Neural cell (in vitro differentiated cells): ENCODE measurements at regions not wholly inside any gene's neighbourhood (a gene's known extent, or its start where the extent isn't known, plus 50 kb on each side); places are given as distances from the start of the nearest gene placed in this dataset.

Experiments
- H2AFZ ChIP-seq: fragments of 200-600, 300-800 bp; sonication (generic), shearing (Covaris generic); 2 replicates; pipeline ENCODE4 v1.6.0; 2014; ENCODE audit warnings: low read depth, mild to moderate bottlenecking, antibody characterized with exemption, low read length, moderate library complexity
- H3F3A ChIP-seq: fragments of 200-600 bp; shearing (Covaris generic); 2 replicates; pipeline ENCODE4 v1.6.1; 2016; ENCODE audit warnings: mild to moderate bottlenecking, moderate library complexity, mixed read lengths, antibody characterized with exemption, low read length; ENCODE audit not compliant: insufficient read depth, poor library complexity, severe bottlenecking
- H3K27ac ChIP-seq: fragments of 200-600, 300-800 bp; sonication (generic), shearing (Covaris generic); 2 replicates; pipeline ENCODE4 v1.5.1; 2014; ENCODE audit warnings: mild to moderate bottlenecking, low read length, moderate library complexity
- H3K27me3 ChIP-seq: fragments of 300-800, 200-600 bp; sonication (generic), shearing (Covaris generic); 2 replicates; pipeline ENCODE4 v1.6.0; 2014; ENCODE audit warnings: mild to moderate bottlenecking, low read depth, low read length, moderate library complexity; ENCODE audit not compliant: insufficient read depth
- H3K36me3 ChIP-seq: fragments of 300-800, 200-600 bp; sonication (generic), shearing (Covaris generic); 2 replicates; pipeline ENCODE4 v1.5.1; 2014; ENCODE audit warnings: mild to moderate bottlenecking, antibody characterized with exemption, low read length, moderate library complexity; ENCODE audit not compliant: insufficient read depth
- H3K4me2 ChIP-seq: fragments of 300-800, 200-600 bp; sonication (generic), shearing (Covaris generic); 2 replicates; pipeline ENCODE4 v1.6.0; 2014; ENCODE audit warnings: mild to moderate bottlenecking, low read length
- H3K4me3 ChIP-seq: fragments of 300-800, 200-600 bp; sonication (generic), shearing (Covaris generic); 2 replicates; pipeline ENCODE4 v1.5.1; 2014; ENCODE audit warnings: mild to moderate bottlenecking, low read length, moderate library complexity
- H3K79me2 ChIP-seq: fragments of 200-600 bp; shearing (Covaris generic); replicated peaks from 2 replicates; pipeline ENCODE4 v1.6.0; 2014; ENCODE audit warnings: mild to moderate bottlenecking, low read length, moderate library complexity; ENCODE audit not compliant: insufficient read depth
- H3K9ac ChIP-seq: fragments of 300-800, 200-600 bp; sonication (generic), shearing (Covaris generic); 2 replicates; pipeline ENCODE4 v1.6.1; 2016; ENCODE audit warnings: mild to moderate bottlenecking, low read length, mixed read lengths
- H3K9me2 ChIP-seq: fragments of 200-600 bp; shearing (Covaris generic); 2 replicates; pipeline ENCODE4 v1.6.1; 2016; ENCODE audit warnings: mild to moderate bottlenecking, low read length, mixed read lengths; ENCODE audit not compliant: insufficient read depth
- H3K9me3 ChIP-seq: fragments of 200-600, 300-800 bp; sonication (generic), shearing (Covaris generic); 2 replicates; pipeline ENCODE4 v1.6.1; 2016; ENCODE audit warnings: mild to moderate bottlenecking, mixed run types, low read length, moderate library complexity, mixed read lengths
- H4K20me1 ChIP-seq: fragments of 200-600 bp; shearing (Covaris generic); 2 replicates; pipeline ENCODE4 v1.6.1; 2016; ENCODE audit warnings: mild to moderate bottlenecking, mixed run types; ENCODE audit not compliant: insufficient read depth
- EP300 ChIP-seq: fragments of 450-650 bp; conservative IDR thresholded peaks from 2 replicates; pipeline ENCODE4 v1.6.1; 2014; ENCODE audit warnings: antibody characterized with exemption, mild to moderate bottlenecking, moderate library complexity; ENCODE audit not compliant: poor library complexity, severe bottlenecking
- EZH2 ChIP-seq: fragments of 200-600, 300-800 bp; shearing (Covaris generic), sonication (generic); IDR thresholded peaks from 2 replicates; pipeline ENCODE4 v1.6.1; 2014; ENCODE audit warnings: antibody characterized with exemption, low read length, borderline replicate concordance, mild to moderate bottlenecking; ENCODE audit not compliant: insufficient read depth, poor library complexity, severe bottlenecking
- MXI1 ChIP-seq: fragments of 450-650 bp; conservative IDR thresholded peaks from 2 replicates; pipeline ENCODE4 v1.6.1; 2014; ENCODE audit warnings: antibody characterized with exemption, mild to moderate bottlenecking; ENCODE audit not compliant: poor library complexity, severe bottlenecking
- POLR2AphosphoS5 ChIP-seq: IDR thresholded peaks from 2 replicates; pipeline ENCODE4 v1.6.1; 2012
- RAD21 ChIP-seq: fragments of 450-650 bp; conservative IDR thresholded peaks from 2 replicates; pipeline ENCODE4 v1.6.1; 2014; ENCODE audit warnings: antibody characterized with exemption, mild to moderate bottlenecking, moderate library complexity
- REST ChIP-seq: IDR thresholded peaks from 2 replicates; pipeline ENCODE4 v1.6.1; 2012; ENCODE audit warnings: borderline replicate concordance
- SMC3 ChIP-seq: fragments of 450-650 bp; conservative IDR thresholded peaks from 2 replicates; pipeline ENCODE4 v1.6.1; 2014; ENCODE audit warnings: antibody characterized with exemption, mild to moderate bottlenecking, moderate library complexity; ENCODE audit not compliant: poor library complexity
- TAF1 ChIP-seq: IDR thresholded peaks from 2 replicates; pipeline ENCODE4 v1.6.1; 2012; ENCODE audit warnings: low read depth
- TF ChIP-seq, protein P1 (sequence below): fragments of 450-650 bp; IDR thresholded peaks from 2 replicates; pipeline ENCODE4 v1.5.1; 2014; ENCODE audit warnings: antibody characterized with exemption, mild to moderate bottlenecking, moderate library complexity; ENCODE audit not compliant: poor library complexity, severe bottlenecking

- Histone ChIP-seq H3K36me3 (no peaks in the 10 kb centered on the region), H3K9me2 (no peaks in the 10 kb centered on the region), H3K27ac (no peak overlapping the region), H3K79me2 (no peaks in the 10 kb centered on the region), H3K9me3 (no peaks in the 10 kb centered on the region), H3K27me3 (no peaks in the 10 kb centered on the region), H3F3A (no peaks in the 10 kb centered on the region), H2AFZ (no peak overlapping the region), H3K9ac (no peak overlapping the region), H3K4me3 (no peak overlapping the region), H4K20me1 (no peaks in the 10 kb centered on the region), H3K4me2 (no peak overlapping the region)
- no peak for TF ChIP-seq EP300
- TF ChIP-seq POLR2AphosphoS5: no peak
- no peak for TF ChIP-seq TAF1
- no peak for TF ChIP-seq MXI1
- no peak for TF ChIP-seq RAD21
- TF ChIP-seq EZH2: no peak
Observed at GRCh38 chr15:47517737-47518136, 199.6 kb upstream of the SEMA6D start.

GRCh38 chr15:47523681-47524475 is 193.4 kb upstream of the SEMA6D start:
- TF ChIP-seq SMC3 (no peak), TAF1 (no peak), RAD21 (no peak), REST (no peak), MXI1 (no peak), EP300 (no peak)
- TF ChIP-seq, protein P1, sequence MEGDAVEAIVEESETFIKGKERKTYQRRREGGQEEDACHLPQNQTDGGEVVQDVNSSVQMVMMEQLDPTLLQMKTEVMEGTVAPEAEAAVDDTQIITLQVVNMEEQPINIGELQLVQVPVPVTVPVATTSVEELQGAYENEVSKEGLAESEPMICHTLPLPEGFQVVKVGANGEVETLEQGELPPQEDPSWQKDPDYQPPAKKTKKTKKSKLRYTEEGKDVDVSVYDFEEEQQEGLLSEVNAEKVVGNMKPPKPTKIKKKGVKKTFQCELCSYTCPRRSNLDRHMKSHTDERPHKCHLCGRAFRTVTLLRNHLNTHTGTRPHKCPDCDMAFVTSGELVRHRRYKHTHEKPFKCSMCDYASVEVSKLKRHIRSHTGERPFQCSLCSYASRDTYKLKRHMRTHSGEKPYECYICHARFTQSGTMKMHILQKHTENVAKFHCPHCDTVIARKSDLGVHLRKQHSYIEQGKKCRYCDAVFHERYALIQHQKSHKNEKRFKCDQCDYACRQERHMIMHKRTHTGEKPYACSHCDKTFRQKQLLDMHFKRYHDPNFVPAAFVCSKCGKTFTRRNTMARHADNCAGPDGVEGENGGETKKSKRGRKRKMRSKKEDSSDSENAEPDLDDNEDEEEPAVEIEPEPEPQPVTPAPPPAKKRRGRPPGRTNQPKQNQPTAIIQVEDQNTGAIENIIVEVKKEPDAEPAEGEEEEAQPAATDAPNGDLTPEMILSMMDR: no peak
- no peaks in the 10 kb centered on the region for H3K9me2 ChIP-seq
- no peaks in the 10 kb centered on the region for H3K36me3 ChIP-seq
- no peaks in the 10 kb centered on the region for H3K9me3 ChIP-seq
- no peaks in the 10 kb centered on the region for H4K20me1 ChIP-seq
- H3K27ac ChIP-seq: no peak overlapping the region
- H3K4me2 ChIP-seq: no peak overlapping the region
- H3F3A ChIP-seq: no peaks in the 10 kb centered on the region
- no peaks in the 10 kb centered on the region for H3K27me3 ChIP-seq
- H2AFZ ChIP-seq: no peak overlapping the region
- H3K79me2 ChIP-seq: no peaks in the 10 kb centered on the region
- H3K9ac ChIP-seq: no peak overlapping the region
- no peak overlapping the region for H3K4me3 ChIP-seq
